Transverse colon (tissue), 3 donors: ENCODE measurements at regions not wholly inside any gene's neighbourhood (a gene's known extent, or its start where the extent isn't known, plus 50 kb on each side); places are given as distances from the start of the nearest gene placed in this dataset.

Experiments
- POLR2A ChIP-seq: fragments of 450-650 bp; IDR thresholded peaks from one replicate; pipeline ENCODE4 v1.6.1; 2016; ENCODE audit warnings: antibody characterized with exemption, mild to moderate bottlenecking, moderate library complexity
- TF ChIP-seq, protein P1 (sequence below), 5 experiments: fragments of 200-600 bp in 3 of 5; fragments of 450-650 bp in 2 of 5; sonication (generic) in 3 of 5; IDR thresholded peaks; 1 replicate in 2 of 5; 2 replicates in 3 of 5; pipeline ENCODE4 v1.5.1; 2016 to 2017; ENCODE audit warnings: antibody characterized with exemption in 5 of 5, inconsistent platforms in 3 of 5, mild to moderate bottlenecking in 2 of 5, moderate library complexity in 1 of 5

DNA sequence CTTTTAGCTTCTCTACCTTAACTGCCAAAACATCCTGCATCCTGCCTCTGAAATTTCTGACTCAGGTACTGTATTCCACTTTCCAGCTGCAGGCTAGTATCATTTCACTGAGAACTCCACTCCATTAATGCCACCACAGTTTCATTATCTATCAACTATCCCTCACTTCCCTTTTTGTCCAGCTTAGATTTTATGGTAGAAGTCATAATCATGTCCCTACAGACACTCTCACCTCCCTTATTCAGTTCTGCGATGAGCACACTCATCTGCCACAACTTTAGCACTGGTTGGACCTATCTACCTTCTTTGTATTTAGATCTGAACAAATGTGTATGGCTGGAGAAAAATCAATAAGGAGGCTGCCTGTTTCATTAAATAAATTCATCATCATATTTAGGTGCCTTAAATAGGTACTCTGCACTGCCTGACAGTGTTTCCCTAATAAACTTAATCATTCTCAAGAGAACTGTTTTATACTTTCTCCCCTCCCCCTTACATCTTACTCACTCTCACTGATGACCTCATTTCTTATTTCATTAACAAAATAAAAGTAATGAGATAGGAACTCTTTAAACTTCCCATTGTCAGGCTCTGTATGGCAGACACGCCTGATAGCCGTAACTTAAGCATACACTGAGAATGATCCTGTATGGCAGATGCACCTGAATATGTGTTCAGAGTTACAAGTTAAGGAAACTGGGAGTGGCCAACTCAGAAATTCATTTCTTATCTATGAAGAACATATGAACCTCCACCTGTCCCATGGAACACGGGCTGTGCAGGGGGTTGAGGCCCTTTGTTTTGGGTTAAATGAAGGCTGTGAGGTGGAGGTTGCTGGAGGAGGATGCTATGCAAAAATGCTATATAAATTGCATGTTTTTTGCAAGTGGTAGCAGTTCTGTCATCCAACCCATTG is 95.3 kb upstream of the MAN1A1 start:
- TF ChIP-seq, protein P1, sequence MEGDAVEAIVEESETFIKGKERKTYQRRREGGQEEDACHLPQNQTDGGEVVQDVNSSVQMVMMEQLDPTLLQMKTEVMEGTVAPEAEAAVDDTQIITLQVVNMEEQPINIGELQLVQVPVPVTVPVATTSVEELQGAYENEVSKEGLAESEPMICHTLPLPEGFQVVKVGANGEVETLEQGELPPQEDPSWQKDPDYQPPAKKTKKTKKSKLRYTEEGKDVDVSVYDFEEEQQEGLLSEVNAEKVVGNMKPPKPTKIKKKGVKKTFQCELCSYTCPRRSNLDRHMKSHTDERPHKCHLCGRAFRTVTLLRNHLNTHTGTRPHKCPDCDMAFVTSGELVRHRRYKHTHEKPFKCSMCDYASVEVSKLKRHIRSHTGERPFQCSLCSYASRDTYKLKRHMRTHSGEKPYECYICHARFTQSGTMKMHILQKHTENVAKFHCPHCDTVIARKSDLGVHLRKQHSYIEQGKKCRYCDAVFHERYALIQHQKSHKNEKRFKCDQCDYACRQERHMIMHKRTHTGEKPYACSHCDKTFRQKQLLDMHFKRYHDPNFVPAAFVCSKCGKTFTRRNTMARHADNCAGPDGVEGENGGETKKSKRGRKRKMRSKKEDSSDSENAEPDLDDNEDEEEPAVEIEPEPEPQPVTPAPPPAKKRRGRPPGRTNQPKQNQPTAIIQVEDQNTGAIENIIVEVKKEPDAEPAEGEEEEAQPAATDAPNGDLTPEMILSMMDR (IDR thresholded peaks at IDR 0.05): no peak
- TF ChIP-seq POLR2A: no peak
